Peyer's patch (tissue), 4 donors: ENCODE measurements at regions not wholly inside any gene's neighbourhood (a gene's known extent, or its start where the extent isn't known, plus 50 kb on each side); places are given as distances from the start of the nearest gene placed in this dataset.
"Not testable (repeated sequence)": the region's sequence is repeated elsewhere in the genome, so short reads cannot be mapped to it uniquely, and the experiment has no call there.

Experiments used
- DNase-seq, 3 donors: peaks; one replicate each; pipeline ENCODE4 v3.0.0-alpha.2; 2017 to 2019
- H3K27ac ChIP-seq, 4 donors: fragments of 200-600 bp; sonication (generic); one replicate each; pipeline ENCODE4 v1.5.1; 2016 to 2019
- H3K27me3 ChIP-seq, 2 donors: fragments of 200-600 bp; sonication (generic); one replicate each; pipeline ENCODE4 v1.5.1; 2019
- H3K36me3 ChIP-seq, 3 donors: fragments of 200-600 bp; sonication (generic); one replicate each; pipeline ENCODE4 v1.5.1; 2016 to 2019
- H3K4me1 ChIP-seq, 4 donors: fragments of 200-600 bp; sonication (generic); one replicate each; pipeline ENCODE4 v1.5.1; 2016 to 2019
- H3K4me3 ChIP-seq, 4 donors: fragments of 200-600 bp; sonication (generic); 1 replicate in 3 of 4; 2 replicates in 1 of 4; pipeline ENCODE4 v1.5.1; 2016 to 2019; ENCODE audit warnings: mild to moderate bottlenecking in 1 of 4
- H3K9me3 ChIP-seq, 4 donors: fragments of 200-600 bp; sonication (generic); one replicate each; pipeline ENCODE4 v1.5.1; 2016 to 2019; ENCODE audit warnings: mild to moderate bottlenecking in 1 of 4
- POLR2A ChIP-seq, 2 donors: fragments of 450-650 bp; IDR thresholded peaks; one replicate each; pipeline ENCODE4 v1.5.1; 2017; ENCODE audit warnings: antibody characterized with exemption in 2 of 2, mild to moderate bottlenecking in 2 of 2, moderate library complexity in 2 of 2
- TF ChIP-seq, protein P1 (sequence below), 6 experiments: fragments of 450-650 bp in 4 of 6; fragments of 200-600 bp in 2 of 6; sonication (generic) in 1 of 6; IDR thresholded peaks; one replicate each; pipeline ENCODE4 v1.5.1; 2017 to 2019; ENCODE audit warnings: antibody characterized with exemption in 6 of 6, mild to moderate bottlenecking in 3 of 6, moderate library complexity in 1 of 6

DNA sequence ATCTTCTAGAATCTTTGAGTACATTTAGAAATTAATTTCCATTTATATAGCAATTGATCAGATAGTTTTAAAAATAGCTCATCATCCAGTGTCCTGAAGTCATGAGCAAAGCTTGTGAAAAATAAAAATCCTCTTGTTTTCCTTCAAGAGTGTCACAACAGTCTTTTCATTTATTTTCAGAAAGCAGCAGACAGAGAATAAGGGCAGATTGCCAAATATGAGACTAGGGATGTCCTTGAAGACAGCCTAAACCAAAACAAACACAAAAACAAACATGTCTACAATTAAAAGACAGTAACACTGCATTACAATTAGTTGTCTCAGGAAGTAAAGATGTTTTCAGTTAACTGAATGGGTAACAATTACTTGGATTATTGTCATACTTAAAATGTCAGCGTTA lies 682.8 kb downstream of the TFAP2A start:
- H3K4me1 ChIP-seq = no peaks in the 10 kb centered on the region
- H3K4me3 ChIP-seq = no peak overlapping the region
- H3K27me3 ChIP-seq = no peaks in the 10 kb centered on the region
- TF ChIP-seq, protein P1, sequence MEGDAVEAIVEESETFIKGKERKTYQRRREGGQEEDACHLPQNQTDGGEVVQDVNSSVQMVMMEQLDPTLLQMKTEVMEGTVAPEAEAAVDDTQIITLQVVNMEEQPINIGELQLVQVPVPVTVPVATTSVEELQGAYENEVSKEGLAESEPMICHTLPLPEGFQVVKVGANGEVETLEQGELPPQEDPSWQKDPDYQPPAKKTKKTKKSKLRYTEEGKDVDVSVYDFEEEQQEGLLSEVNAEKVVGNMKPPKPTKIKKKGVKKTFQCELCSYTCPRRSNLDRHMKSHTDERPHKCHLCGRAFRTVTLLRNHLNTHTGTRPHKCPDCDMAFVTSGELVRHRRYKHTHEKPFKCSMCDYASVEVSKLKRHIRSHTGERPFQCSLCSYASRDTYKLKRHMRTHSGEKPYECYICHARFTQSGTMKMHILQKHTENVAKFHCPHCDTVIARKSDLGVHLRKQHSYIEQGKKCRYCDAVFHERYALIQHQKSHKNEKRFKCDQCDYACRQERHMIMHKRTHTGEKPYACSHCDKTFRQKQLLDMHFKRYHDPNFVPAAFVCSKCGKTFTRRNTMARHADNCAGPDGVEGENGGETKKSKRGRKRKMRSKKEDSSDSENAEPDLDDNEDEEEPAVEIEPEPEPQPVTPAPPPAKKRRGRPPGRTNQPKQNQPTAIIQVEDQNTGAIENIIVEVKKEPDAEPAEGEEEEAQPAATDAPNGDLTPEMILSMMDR (IDR thresholded peaks at IDR 0.05) = no peak
- no peak for TF ChIP-seq POLR2A (IDR thresholded peaks at IDR 0.05)
- H3K27ac ChIP-seq = no peak overlapping the region
- H3K36me3 ChIP-seq = no peaks in the 10 kb centered on the region
- H3K9me3 ChIP-seq = no peaks in the 10 kb centered on the region
- DNase-seq = no peak

DNA sequence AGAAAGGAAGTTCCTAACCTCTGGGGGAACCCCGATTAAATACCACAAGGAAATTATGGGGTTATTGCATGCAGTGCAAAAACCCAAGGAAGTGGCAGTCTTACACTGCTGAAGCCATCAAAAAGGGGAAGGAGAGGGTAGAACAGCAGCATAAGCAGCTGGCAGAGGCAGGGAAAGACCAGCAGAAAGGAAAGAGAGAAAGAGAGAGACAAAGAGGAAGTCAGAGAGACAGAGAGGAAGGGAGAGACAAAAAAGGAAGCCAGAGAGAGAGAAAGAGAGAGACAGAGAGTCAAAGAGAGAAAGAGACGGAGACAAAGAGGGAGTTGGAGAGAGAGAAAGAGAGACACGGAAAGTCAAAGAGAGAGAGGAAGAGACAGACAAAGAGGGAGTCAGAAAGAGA lies 689.1 kb downstream of the TFAP2A start:
- H3K36me3 ChIP-seq, H3K27me3 ChIP-seq, DNase-seq, H3K4me3 ChIP-seq, H3K27ac ChIP-seq, H3K4me1 ChIP-seq, H3K9me3 ChIP-seq: not testable (repeated sequence)

DNA sequence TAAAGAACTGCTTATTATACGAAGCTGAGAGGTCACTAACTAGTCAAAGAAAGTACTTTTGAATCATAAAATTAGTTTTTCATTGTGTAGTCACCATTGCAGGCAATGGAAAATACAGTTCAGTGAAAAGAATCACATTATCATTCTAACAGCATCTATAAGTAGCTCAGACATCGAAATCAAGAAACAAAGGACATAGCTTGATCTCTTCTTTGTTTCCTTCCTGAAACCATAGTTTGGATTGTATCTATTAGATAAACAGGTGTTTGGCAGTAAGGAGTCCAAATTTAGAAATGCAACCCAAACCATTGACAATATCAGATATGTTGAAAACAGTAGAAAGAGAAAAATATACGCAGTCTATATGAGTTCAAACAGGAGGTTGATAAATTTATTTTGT lies 697.3 kb downstream of the TFAP2A start:
- TF ChIP-seq, protein P1 (IDR thresholded peaks at IDR 0.05) = no peak
- no peak for TF ChIP-seq POLR2A (IDR thresholded peaks at IDR 0.05)
- Histone ChIP-seq H3K9me3 (no peaks in the 10 kb centered on the region), H3K4me1 (no peaks in the 10 kb centered on the region), H3K4me3 (no peak overlapping the region), H3K27me3 (no peaks in the 10 kb centered on the region), H3K36me3 (no peaks in the 10 kb centered on the region), H3K27ac (no peak overlapping the region)
- no peak for DNase-seq

DNA sequence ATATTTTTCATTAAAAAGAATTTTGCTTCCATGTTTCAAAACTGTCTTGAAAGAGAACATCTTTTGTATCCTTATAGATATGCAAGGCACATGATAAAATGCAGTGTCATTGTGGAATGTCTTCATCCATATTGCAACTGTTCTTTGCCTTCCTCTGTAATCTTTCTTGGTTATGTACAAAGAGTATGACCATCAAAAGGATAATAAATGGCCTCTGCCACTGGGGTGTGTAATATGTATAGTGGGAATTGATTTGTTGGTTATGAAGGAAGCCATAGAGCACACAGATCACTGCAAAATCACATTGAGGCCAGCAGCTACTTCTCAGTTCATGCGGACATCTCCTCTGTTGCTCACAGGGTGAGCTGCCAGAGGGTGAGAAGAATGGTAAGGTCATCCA lies 703.5 kb downstream of the TFAP2A start:
- H3K27ac ChIP-seq = no peak overlapping the region
- no peaks in the 10 kb centered on the region for H3K36me3 ChIP-seq
- H3K9me3 ChIP-seq = no peaks in the 10 kb centered on the region
- no peak overlapping the region for H3K4me3 ChIP-seq
- no peaks in the 10 kb centered on the region for H3K27me3 ChIP-seq
- H3K4me1 ChIP-seq = no peaks in the 10 kb centered on the region
- TF ChIP-seq, protein P1 (IDR thresholded peaks at IDR 0.05) = no peak
- TF ChIP-seq POLR2A (IDR thresholded peaks at IDR 0.05) = no peak
- no peak for DNase-seq

DNA sequence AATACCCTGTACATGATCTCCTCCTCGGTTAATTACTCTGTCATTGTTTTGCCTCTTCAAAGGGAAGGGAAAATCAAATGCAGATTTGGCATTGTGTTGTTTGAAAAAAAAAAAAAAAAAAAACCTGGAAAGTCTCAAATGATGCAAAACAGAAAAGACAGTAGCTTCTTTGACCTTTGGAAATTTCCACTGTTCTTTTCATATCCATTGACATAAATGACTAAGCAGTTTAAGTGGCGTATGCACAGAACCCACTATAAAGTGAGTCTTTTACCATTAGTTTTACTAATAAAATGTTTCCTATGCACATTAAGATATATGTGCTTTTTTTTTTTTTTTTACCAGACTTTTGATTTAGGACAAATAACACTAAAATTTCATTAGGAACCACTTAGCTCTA lies 704.3 kb downstream of the TFAP2A start:
- no peaks in the 10 kb centered on the region for H3K4me1 ChIP-seq
- H3K27ac ChIP-seq = no peak overlapping the region
- H3K36me3 ChIP-seq = no peaks in the 10 kb centered on the region
- no peaks in the 10 kb centered on the region for H3K27me3 ChIP-seq
- no peak for DNase-seq
- H3K9me3 ChIP-seq = no peaks in the 10 kb centered on the region
- H3K4me3 ChIP-seq = no peak overlapping the region
- TF ChIP-seq, protein P1 (IDR thresholded peaks at IDR 0.05) = no peak

DNA sequence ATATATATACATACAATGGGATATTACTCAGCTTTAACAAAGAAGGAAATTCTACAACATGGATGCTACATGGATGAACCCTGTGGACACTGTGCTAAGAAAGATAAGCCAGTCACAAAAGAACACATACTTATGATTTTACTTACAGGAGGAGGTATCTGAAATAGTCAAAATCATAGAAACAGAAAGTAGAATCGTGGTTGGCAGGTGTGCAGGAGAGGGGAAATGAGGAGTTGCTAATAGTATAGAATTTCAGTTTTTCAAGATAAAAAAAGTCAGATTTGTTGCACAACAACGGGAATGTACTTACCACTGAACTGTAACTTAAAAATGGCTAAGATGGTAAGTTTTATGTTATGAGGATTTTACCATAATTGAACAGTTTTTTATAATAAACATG lies 706.3 kb downstream of the TFAP2A start:
- Histone ChIP-seq H3K4me1 (no peaks in the 10 kb centered on the region), H3K27ac (no peak overlapping the region), H3K9me3 (no peaks in the 10 kb centered on the region), H3K4me3 (no peak overlapping the region), H3K36me3 (no peaks in the 10 kb centered on the region), H3K27me3 (no peaks in the 10 kb centered on the region)
- TF ChIP-seq, protein P1 (IDR thresholded peaks at IDR 0.05) = no peak
- TF ChIP-seq POLR2A (IDR thresholded peaks at IDR 0.05) = no peak
- DNase-seq = no peak
